Hematopoietic multipotent progenitor cell treated with erythropoietin and hydrocortisone succinate and interleukin-3 and kit ligand, for 8 days (in vitro differentiated cells): ENCODE measurements at regions not wholly inside any gene's neighbourhood (a gene's known extent, or its start where the extent isn't known, plus 50 kb on each side); places are given as distances from the start of the nearest gene placed in this dataset.

Source experiments
- DNase-seq: peaks from one replicate; pipeline ENCODE4 v3.0.0-alpha.2; 2015

DNA sequence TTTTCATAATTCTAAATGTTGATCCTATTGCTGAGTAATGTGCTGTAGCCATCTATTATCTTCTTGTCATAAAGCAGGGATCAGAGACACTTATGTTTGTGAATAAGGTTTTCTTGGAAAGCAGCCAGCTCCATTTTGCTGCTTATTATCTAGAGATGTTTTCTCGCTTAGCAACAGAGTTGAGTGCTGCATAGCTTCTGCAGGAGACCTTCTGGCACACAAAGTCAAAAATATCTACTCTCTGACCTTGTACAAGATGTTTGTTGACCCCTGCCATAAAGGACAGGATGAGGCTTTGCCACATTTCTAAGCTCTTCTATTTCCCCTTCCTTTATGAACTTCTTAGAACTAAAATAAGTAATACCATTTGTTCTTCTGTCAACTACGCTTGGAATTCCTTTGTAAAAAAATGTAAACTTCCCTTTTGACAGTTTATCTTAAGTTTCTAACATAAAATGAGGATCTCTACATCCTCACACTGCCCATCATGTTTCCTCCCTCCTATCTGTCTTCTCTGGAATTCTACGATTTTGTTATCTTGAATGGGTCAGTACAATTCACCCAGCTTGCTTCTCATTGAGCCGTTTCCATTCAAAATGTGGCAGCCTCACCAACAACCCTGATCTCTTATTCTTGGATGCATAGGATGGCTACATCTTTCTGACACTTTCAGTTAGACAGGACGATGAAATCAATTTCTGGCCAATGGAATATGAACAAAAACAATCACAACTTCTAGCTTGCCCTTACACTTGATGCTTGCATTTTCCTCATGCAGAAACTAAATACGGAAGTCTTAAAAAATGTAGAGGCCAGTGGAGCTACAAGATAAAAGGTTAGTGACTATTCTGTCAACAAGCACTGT lies 1377.0 kb downstream of the SUCLG1 start:
- DNase-seq: peak; percentile 1

DNA sequence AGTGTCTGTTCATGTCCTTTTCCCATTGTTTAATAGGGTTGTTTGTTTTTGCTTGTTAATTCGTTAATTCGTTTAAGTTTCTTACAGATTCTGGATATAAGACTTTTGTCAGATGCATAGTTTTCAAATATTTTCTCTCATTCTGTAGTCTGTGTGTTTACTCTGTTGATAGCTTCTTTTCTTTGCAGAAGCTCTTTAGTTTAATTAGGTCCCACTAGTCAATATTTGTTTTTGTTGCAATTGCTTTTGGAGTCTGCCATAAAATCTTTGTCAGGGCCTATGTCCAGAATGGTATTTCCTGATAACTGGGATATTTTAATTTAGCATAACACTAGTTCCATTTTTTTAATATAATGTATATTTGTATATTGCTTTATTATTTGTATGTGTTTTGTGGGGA lies 1380.1 kb downstream of the SUCLG1 start:
- no peak for DNase-seq

DNA sequence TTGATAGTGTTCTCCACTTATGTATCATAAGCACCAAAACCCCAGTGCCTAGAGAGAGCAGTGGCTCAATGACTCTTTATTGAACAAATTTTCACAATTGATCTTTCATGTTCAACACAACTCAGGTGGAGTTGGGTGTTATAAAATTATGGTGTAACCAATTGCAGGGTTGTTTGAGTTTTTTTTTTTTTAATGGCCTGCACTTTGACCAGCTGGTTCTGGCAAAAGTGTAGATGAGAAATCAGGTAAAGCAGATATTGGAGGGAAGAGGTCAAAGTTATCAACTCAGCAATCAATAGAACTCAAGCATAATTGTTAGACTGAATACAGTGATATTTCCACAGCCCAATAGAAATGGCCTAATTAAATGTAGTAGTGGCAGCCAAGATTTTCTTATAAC lies 1386.3 kb downstream of the SUCLG1 start:
- DNase-seq: no peak

DNA sequence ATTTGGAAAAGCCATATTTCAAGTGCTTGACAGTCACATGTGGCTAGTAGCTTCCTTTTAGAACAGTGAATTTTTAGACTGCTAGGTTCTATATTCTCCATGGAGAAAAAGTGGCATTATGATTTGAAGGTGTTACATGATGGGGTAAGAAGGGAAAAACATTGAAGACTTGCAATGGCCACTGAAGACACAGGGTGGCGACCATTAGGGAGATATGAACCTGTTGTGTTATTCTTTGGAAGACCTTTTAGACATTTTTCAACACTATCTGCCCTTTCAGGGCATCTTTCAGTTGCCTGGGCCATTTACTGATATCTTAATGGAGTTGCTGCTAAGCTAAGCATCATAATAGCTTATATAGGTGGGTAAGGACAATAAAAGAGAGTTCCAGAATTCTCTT lies 1387.2 kb downstream of the SUCLG1 start:
- no peak for DNase-seq

DNA sequence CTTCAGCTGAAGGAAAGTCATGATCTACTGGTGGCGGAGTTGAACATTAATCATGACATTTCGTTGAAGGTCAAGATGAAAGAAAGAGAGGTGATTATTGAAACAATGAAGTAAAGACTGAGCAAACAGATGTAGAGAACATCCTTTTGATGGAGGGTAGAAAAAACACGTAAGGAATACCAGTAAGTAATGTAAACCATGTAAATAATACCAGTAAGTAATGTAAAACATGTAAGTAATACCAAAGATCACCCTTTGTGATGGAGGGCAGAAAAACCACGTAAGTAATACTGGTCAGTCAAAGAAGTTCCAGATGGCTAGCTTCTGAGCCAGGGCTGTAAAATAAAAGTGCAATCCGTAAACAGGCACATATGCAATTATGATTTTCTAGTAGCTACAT lies 1387.7 kb downstream of the SUCLG1 start:
- no peak for DNase-seq

DNA sequence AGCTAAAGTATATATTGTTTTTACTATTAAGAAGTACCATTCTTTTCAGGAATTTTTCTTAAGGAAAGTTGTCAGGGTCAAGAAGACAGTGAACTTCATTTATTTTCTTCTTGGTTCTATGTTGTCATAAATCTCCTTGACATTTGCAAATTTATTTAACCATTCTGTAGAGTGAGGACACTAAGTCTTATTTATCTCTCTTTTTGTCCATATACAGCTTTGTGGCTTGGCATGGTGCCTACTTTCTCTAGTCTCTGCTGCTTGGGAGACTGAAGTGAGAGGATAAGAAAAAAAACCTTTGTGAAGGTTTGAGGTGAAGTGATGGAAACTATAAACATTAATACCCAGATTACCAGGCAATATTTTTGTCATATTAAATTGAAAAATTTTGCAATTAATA lies 1389.4 kb downstream of the SUCLG1 start:
- DNase-seq: peak; percentile 61

DNA sequence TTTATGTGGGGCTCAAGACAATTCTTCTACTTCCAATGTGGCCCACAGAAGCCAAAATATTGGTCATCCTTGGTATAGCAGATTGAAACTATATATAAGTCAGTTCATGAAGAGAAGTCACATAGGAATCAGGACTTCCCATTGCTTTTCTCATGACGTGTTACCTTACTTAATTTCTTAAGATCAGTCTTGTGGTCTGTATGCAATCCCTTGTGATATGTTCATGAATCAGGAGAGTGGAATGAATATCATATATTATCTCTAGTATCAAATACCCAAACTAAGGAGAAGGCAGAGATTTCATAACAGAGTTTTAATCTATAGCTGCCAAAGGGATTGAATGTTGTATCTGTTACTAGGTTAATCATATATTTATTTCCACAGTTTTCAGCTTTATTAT lies 1390.4 kb downstream of the SUCLG1 start:
- no peak for DNase-seq

DNA sequence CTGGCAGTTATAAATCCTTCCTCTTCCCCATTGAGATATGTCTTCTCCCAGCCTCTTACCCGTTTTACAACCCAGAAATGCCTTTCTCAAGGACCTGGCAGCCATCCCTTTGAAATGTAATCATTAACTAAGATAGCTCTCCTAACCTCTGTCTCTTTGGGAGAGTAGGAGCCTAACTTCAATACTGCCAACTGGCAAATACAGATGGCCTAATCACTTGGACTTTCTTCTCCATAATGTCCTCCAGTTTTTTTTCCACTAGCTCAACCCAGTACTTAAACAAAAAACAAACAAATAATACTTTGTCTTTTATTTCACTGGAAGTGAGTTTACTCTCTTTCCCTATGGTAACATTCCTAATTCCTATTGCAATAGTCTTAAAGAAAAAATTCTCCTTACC lies 1391.1 kb downstream of the SUCLG1 start:
- DNase-seq: no peak

DNA sequence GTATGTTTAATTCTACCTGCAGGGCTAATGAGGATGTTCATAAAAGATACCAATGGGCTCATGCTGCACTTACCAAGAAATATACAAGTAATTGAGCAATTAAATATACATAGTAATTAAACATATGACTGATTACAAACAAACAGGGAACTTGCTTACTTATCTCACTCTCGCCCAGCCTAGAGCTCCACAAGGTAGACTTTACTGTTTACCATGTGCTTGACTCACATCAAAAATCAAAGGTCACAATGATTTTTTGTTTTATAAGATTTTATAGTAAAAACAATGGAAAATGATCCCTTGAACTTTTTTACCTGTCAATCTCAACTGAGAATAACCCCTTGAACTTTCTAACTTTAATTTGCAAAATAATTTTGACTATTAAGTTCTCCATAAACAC lies 1395.1 kb downstream of the SUCLG1 start:
- DNase-seq: no peak

DNA sequence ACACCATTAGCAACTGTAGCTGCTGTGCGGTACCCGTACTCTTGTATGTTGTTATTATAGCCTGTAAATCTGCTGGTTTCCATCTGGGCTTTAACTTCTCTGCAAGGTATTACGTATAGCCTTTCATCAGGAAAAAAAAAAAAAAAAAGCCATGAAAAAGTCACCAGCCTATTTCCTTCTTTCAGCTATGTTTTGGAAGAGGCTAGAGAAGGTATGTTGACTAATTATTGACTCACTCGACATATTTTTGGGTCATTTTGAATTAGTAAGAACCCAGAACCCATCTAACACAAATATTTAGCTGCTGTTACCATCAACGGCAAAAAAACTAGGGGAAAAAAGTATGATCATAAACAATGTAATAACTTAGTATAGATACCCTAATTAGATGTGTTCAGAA lies 1395.6 kb downstream of the SUCLG1 start:
- DNase-seq: no peak

DNA sequence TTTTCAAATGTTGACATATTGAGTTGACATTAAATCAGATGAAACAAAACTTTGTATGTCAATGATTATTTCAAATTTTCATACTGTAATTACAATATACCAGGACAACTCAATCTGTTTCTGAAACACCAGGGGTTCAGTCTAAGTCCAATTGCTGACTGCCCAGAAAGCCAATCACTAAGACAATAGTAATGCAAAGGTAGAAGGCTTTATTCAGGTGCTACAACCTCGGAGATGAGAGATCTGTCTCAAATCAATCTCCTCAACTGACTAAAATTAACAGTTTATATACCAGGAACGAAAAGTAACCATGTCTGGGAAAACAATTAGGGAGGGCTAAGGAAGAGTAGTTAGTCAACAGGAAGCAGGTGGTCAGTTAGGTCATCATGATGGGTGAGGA lies 1400.4 kb downstream of the SUCLG1 start:
- no peak for DNase-seq

DNA sequence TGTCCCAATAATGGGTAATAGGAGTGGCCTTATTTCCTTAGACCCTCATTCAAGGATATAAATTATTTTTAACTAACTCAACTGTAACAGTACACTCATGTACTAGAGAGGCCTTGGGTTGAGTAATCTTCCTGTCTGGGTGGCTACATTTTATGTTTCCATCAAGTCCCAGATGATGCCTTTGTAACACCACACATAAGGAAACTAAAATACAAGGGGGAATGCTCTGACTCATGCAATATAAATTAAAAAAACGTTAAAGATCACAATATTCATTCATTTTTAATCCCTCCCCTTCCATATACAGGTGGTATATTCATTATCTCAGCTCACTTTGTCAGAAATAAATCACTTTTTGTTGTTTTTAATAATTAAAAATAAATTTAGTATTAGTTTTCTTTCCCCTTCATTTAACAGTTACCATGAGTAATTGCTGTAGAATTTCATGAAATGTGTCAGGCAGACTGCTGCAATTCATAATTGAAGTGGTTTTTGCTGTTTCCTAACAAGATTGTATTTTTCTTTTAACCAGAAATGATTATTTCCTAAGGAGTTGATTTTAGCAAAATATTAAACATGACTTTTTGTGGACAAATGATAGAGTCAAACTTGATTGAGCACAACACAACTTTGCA lies 1403.6 kb downstream of the SUCLG1 start:
- no peak for DNase-seq

DNA sequence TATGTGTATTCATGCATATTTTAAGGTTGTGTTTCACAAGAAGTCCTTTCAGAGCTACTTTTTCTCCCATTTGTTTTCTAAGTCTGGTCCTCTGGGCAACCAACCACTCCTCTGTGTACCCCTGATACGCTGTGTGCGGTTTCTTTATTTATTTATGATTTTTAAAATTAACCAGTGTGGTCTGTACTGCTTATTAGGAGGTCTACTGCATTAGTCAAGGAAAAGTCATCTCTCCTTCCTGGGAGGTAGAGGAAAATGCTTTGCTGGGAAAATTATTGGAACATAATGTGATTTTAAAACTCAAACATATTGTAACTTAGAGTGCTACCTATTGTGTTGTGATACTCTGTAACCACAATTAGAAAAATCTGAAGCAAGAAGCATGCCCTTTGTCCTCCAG lies 1404.3 kb downstream of the SUCLG1 start:
- DNase-seq: no peak

DNA sequence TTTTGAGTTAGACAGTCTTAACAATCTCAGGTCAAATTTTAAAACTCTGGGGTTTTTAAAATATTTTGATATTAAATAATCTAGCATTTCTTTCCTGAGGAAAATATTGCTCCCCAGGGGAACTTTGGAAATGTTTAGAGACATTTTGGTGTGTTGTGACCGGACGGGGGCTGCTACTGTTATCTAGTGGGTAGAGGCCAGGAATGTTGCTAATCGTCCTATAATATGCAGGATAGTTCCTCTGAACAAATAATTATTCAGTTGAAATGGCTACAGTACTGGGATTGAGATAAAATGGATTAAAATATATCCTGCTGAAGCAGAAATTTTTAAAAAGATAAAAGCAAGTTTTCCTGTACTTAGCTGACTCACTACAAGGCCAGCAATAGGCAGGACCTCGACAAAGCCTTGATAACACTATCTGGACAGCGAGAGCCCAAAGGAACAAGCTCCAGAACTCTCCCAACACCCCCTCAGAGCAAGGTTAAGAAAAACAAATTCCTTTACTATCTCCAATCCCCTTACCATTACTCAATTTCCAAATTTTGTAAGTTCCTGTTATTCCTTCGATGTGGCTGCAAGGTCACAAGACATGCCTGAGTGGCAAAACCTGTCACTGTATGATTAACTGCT lies 1407.4 kb downstream of the SUCLG1 start:
- DNase-seq: no peak

DNA sequence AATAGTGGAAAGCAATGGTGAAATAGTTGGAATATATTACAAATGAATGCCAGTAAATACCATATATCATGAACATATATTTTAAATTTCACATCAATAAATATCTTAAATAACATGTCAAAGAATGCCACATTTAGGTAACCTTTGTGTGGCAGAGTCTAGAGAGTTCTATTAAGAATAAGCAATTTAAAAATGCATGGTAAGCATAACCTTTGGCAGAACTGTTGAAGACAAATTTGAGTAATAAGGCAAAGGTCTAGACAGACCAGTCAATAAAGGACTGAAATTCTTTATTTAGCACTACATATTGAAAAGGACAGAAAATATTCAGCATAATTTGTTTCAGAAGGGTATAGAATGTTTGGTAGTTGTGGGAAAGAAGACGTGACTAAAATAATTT lies 1417.0 kb downstream of the SUCLG1 start:
- DNase-seq: no peak

DNA sequence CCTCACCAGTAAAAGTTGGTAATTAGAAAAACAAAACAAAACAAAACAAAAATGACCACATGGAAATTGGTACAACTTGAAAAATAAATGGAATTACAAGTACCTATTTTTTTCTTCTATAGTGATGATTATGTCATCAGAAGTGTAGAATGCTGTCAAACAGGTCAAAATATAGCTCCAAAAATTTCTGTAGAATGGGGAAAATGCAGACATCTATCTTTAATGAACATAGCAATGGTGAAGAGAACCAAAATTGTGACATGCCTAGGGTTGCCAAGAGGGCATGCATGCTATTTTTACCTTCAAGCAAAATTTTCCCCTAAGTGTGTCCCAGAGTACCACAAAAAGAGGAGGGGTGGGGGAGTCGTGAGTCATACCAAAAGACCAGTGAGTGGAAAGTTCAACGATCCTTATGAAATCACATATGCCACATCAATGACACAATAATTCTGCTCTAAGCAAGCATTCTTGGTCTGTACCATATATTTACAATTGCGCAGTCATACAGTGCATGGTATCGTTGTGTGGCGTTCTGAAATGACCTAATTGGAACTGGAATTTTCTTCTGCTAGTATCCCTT lies 1436.4 kb downstream of the SUCLG1 start:
- no peak for DNase-seq

DNA sequence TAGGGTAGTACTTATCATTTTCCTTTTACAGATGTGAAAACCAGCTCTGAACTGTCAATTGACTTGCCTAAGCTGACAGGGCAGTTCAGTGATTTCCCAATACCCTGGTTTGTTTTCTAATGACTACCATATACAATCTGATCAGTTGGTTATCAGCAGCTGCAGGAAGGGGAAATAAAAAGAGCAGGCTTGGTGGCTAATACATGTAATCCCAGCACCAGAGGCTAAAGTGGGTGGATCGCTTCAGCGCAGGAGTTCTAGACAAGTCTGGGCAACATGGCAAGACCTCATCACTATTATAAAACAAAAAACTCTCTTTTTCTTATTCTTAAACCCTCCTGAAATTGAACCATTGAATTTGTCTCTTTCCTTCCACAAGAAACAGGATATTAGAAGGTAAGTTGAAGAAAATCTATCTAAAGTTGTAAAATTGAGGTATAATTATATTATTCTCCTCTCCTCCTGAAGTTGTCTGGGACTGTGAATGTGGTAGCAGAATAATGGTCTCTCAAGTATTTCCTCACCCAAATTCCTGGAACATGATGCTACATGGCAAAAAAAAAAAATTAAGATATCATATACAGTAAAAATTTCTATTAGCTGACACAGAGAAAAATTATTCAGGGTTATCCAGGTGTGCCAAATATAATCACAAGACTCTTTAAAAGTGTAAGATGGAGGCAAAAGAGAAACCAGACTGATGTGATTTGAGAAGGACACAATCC lies 1441.6 kb downstream of the SUCLG1 start:
- no peak for DNase-seq

DNA sequence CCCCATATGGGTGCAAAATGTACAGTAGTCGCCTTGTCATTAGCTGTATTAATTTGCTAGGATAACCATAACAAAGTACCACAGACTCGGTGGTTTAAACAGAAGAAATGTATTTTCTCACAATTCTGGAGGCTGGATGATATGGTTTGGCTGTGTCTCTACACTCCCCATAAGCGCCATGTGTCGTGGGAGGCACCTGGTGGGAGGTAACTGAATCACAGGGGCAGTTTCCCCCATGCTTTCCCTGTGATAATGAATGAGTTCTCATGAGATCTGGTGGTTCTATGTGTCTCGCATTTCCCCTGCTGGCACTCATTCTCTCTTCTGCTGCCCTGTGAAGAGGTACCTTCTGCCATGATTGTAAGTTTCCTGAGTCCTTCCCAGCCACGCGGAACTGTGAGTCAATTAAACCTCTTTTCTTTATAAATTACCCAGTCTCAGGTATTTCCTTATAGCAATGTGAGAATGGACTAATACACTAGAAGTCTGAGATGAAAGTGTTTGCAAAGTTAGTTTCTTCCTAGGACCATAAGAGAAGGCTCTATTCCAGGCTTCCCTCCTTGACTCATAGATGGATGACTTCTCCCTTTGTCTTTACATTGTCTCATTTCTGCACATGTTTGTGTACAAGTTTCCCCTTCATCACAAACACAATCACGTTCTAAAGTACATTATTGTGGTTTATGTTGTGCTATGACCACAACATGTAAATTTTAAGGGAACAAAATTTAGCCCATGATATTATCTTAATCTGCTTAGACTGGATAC lies 1442.6 kb downstream of the SUCLG1 start:
- peak; percentile 4 for DNase-seq

DNA sequence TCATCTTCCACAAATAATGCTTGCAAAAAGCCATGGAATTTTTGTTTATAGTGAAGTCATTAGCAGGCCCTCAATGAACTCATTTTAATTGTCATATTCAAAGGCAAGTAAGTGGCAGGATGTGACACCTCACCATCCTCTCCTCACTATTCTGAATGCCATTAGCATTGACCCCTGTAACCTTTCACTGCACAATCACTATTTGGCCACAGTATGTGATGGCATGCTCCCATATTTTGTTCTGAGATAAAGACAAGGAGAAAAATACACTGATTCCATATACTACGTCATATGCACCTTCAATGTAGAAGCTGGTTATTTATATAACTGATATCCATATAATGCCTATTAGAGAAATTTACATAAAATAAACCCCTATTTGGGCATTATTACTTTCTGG lies 1443.2 kb downstream of the SUCLG1 start:
- no peak for DNase-seq

DNA sequence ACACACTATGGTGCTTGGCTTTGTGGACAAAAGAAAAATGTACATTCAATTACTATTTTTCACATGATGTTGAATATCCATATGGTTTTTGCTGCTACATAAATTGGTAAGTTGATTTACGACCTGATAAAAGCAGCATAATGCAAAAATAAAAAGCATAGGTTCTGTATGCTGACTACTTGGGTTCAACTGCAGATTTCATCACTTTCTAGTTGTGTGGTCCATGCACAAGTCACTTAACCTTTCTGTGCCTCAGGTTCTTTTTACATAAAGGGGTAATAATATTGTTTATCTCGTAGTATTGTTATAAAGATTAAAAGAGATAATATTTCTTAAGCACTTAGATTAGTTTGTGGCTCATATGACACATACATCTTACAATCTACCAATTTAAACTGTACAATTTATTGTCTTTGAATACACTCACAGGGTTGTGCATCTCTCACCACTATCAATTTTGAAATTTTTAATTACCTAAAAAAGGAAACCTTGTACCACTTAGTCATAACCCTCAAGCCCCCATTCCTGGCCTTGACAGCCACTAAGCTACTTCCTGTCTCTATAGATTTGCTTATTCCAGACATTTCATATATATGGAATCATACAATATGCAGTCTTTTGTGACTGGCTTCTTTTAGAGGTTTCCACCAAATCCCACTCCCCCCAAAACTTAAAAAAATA lies 1443.9 kb downstream of the SUCLG1 start:
- no peak for DNase-seq

DNA sequence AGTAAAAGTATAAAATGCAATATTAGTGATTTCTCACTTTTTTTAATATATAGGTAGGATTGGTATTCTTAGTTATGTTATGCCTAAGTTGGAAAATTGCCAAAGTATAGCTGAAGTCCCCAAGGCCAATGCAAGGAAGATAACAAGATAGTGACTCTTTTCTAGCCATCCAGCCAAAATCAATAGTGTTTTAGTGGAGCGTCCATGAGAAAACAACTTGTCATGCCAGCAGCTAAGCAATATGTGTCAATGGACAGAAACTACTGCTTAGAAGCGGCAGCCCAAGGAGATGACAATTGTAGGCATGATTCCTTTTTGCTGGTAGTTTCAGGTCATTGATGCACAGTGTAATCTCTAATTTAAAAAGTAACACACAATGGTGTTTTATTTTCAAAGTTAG lies 1444.6 kb downstream of the SUCLG1 start:
- DNase-seq: no peak

DNA sequence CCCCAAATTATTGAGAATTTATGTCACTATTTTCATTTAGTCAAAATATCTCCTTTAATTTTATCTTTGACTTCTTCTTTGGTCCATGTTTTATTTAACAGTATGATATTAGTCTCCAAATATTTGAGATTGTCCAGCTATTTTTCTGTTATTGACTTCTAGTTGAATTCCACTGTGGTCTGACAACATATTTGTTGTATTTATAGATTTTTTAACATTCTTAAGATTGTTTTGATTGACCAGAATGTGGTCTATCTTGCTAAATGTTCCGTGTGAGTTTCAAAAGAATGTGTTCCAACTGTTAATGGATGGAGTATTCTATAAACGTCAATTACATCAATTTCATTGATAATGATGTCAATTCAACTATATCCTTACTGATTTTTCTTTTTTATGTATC lies 1452.1 kb downstream of the SUCLG1 start:
- no peak for DNase-seq
